D721Med (cell line): ENCODE measurements at regions not wholly inside any gene's neighbourhood (a gene's known extent, or its start where the extent isn't known, plus 50 kb on each side); places are given as distances from the start of the nearest gene placed in this dataset.

Experiments
- DNase-seq: peaks from one replicate; pipeline ENCODE4 v3.0.0; 2011; ENCODE audit warnings: low spot score; ENCODE audit not compliant: insufficient read length
- FAIRE-seq: peaks from 2 replicates; lab custom pipeline; 2011; peaks lifted over from hg19 to GRCh38; lab: Jason Lieb, UNC
- TF ChIP-seq, protein P1 (sequence below): IDR thresholded peaks from 2 replicates; pipeline ENCODE4 v1.5.1; 2012; ENCODE audit warnings: mild to moderate bottlenecking, control low read depth; ENCODE audit not compliant: insufficient read depth; ENCODE audit errors: missing control alignments

- TF ChIP-seq, protein P1, sequence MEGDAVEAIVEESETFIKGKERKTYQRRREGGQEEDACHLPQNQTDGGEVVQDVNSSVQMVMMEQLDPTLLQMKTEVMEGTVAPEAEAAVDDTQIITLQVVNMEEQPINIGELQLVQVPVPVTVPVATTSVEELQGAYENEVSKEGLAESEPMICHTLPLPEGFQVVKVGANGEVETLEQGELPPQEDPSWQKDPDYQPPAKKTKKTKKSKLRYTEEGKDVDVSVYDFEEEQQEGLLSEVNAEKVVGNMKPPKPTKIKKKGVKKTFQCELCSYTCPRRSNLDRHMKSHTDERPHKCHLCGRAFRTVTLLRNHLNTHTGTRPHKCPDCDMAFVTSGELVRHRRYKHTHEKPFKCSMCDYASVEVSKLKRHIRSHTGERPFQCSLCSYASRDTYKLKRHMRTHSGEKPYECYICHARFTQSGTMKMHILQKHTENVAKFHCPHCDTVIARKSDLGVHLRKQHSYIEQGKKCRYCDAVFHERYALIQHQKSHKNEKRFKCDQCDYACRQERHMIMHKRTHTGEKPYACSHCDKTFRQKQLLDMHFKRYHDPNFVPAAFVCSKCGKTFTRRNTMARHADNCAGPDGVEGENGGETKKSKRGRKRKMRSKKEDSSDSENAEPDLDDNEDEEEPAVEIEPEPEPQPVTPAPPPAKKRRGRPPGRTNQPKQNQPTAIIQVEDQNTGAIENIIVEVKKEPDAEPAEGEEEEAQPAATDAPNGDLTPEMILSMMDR, result no peak
- FAIRE-seq (no peak), DNase-seq (no peak)
Measured at GRCh38 chr1:82478916-82479315, 678.2 kb downstream of the ADGRL2 start.

DNA sequence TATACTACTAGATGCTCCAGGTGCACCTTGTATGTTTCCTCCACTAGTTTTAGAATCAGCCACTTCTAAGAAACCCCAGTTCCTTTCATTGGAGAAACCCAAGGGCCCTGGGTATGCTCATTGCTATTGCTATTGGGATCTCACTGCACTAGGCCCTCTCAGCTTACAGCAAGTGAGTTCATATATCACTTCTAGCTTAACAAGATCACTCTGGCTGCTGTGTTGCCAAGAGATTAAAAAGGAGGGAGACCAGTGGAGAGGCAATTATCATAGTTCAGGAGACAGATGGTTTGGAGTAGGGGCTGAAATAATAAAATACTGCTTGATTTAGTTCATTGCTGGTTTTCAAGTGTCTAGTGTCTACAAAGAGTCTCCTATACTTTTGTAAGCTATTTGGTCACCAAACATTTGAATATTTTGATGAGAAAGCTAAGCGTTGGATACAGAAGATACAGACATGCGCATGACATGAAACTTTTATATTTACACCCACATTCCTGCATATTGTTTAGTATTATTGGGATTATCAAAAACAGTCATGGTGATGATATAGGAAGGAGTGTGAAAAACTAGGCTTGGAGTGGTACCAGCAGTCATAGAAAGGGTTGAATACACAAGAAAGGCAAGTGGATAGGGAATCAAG, 671.9 kb downstream of the ADGRL2 start:
- no peak for FAIRE-seq
- DNase-seq, result no peak

GRCh38 chr1:82466891-82467290, 666.2 kb downstream of the ADGRL2 start:
- TF ChIP-seq, protein P1, result no peak
- DNase-seq (no peak), FAIRE-seq (no peak)

More for the DNA sequence above, 671.9 kb downstream of the ADGRL2 start:
- TF ChIP-seq, protein P1, result no peak

DNA sequence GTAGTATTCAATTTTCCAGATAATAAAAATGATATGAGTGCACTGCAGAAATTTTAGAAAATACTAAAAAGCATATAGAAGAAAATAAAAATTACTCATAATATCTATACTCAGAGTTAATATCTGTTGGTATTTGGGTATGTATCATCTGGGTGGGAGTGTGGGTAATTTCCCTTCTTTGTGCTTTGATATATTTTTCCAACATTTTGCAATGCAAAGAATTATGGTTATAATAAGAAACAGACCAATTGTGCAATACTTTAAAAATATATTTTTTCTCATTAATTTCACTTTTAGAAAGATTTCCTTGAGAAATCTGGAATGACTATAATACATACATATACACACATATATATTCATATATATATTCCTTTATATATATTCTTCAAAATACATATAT, 665.7 kb downstream of the ADGRL2 start:
- FAIRE-seq (no peak), DNase-seq (no peak)
- TF ChIP-seq, protein P1, result no peak

- DNase-seq (no peak), FAIRE-seq (no peak)
- TF ChIP-seq, protein P1, result no peak
Measured at GRCh38 chr1:82465024-82465423, 664.3 kb downstream of the ADGRL2 start.

DNA sequence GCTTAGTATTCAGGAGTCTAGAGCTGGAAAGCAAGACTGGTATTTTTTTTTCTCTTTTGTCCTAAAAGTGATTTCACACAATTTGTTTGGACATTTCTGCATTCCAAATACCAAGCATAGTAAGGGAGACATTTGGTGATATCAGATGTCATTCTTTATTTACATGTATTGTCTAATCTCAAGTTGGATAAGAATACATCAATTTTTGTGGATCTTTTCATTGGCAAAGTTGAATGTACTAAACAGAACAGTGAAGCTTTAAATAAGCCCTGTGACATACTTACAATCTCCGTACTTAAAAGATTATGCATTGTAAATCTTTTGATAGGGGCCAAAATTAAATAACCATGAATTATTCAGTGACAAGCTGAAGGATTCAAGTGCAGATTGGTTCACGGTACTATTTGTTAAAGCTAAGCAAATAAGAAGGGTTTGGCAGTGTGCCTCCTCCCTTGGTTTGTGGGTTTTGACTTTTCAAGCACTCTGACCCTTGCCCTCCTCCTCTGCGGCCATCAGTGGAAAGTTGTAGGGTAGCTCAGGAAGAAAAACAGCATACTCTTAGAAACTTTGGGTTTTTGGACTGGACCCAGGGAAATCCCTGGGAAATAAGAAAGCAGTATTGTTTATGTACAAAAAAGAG, 663.7 kb downstream of the ADGRL2 start:
- FAIRE-seq, result peak; percentile 91
- TF ChIP-seq, protein P1, result no peak
- DNase-seq, result no peak

DNA sequence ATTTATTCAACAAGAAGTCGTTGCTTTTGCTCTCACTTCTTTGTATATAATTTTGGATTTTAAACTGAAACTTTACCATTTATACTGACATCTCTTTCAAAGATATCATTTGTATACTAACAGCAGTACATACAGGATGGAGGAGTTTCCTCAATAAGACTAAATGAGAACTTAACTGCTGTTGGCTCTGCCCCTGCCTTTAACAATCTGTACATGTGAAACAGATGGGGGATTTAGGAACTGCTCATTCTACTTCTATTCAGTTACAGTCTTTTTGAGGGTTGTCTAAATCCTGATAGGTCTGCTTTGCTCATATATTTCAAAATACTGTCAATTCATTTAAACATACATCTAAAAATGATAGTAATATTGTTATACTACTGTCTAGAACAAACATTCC, 663.2 kb downstream of the ADGRL2 start:
- TF ChIP-seq, protein P1, result no peak
- DNase-seq, result no peak
- no peak for FAIRE-seq
